H1 (cell line): ENCODE measurements at regions not wholly inside any gene's neighbourhood (a gene's known extent, or its start where the extent isn't known, plus 50 kb on each side); places are given as distances from the start of the nearest gene placed in this dataset.

Experiments used
- CTCF ChIA-PET: fragments of 300-600 bp; sonication (Branson Sonifier 250); formaldehyde crosslinking; loops from one replicate; lab custom pipeline; 2021; ENCODE audit not compliant: partially characterized antibody; lab: Charles Lee
- POLR2A ChIA-PET: fragments of 300-600 bp; sonication (Branson Sonifier 250); formaldehyde crosslinking; loops from one replicate; lab custom pipeline; 2021; ENCODE audit warnings: inconsistent platforms; ENCODE audit not compliant: partially characterized antibody; lab: Charles Lee
- DNase-seq, 2 experiments: peaks; one replicate each; pipeline versions ENCODE4 v3.0.0 to v3.0.0-alpha.2; 2010 to 2022; ENCODE audit warnings: low spot score in 2 of 2, low read depth in 1 of 2, mixed read lengths in 1 of 2
- FAIRE-seq: peaks from 2 replicates; lab custom pipeline; 2011; peaks lifted over from hg19 to GRCh38; lab: Jason Lieb, UNC
- H2AFZ ChIP-seq: 2 replicates; pipeline ENCODE4 v1.8.1; 2012; ENCODE audit warnings: low read length, inconsistent platforms
- H2AK5ac ChIP-seq: 2 replicates; pipeline ENCODE4 v1.6.1; 2013; ENCODE audit warnings: low read depth, low read length
- H2BK120ac ChIP-seq: replicated peaks from 2 replicates; pipeline ENCODE3; 2013; ENCODE audit warnings: low read depth, low read length, inconsistent platforms
- H2BK12ac ChIP-seq: 2 replicates; pipeline ENCODE4 v1.6.1; 2013; ENCODE audit warnings: low read depth, low read length
- H2BK15ac ChIP-seq: 2 replicates; pipeline ENCODE4 v1.6.1; 2013; ENCODE audit warnings: low read length
- H2BK20ac ChIP-seq: 2 replicates; pipeline ENCODE4 v1.6.1; 2013; ENCODE audit warnings: low read length
- H2BK5ac ChIP-seq: 2 replicates; pipeline ENCODE4 v1.6.1; 2013; ENCODE audit warnings: low read depth, low read length
- H3K14ac ChIP-seq: 2 replicates; pipeline ENCODE4 v1.6.1; 2013; ENCODE audit warnings: inconsistent platforms; ENCODE audit not compliant: insufficient read length
- H3K18ac ChIP-seq: 2 replicates; pipeline ENCODE4 v1.6.1; 2013; ENCODE audit warnings: low read length; ENCODE audit errors: extremely low read depth
- H3K23ac ChIP-seq: 2 replicates; pipeline ENCODE4 v1.6.1; 2013; ENCODE audit warnings: inconsistent platforms; ENCODE audit not compliant: insufficient read length
- H3K23me2 ChIP-seq: 2 replicates; pipeline ENCODE4 v1.6.1; 2013; ENCODE audit warnings: low read depth, low read length
- H3K27ac ChIP-seq: 2 replicates; pipeline ENCODE4 v1.6.1; 2011; ENCODE audit warnings: low read depth, low read length, inconsistent platforms
- H3K27me3 ChIP-seq, 4 experiments: replicated peaks in 1 of 4; 1 replicate in 1 of 4; 2 replicates in 3 of 4; pipeline versions ENCODE4 v1.6.1 to v1.8.1; 2011 to 2013; ENCODE audit warnings: low read length in 3 of 4, mild to moderate bottlenecking in 3 of 4, inconsistent platforms in 2 of 4, mixed read lengths in 2 of 4, moderate library complexity in 1 of 4; ENCODE audit not compliant: control insufficient read depth in 3 of 4, insufficient read depth in 3 of 4; ENCODE audit errors: extremely low read depth in 1 of 4
- H3K36me3 ChIP-seq, 4 experiments: 2 replicates each; pipeline versions ENCODE4 v1.6.1 to v1.8.1; 2011 to 2013; ENCODE audit warnings: mild to moderate bottlenecking in 4 of 4, low read length in 3 of 4, moderate library complexity in 2 of 4, control low read depth in 1 of 4, inconsistent platforms in 1 of 4; ENCODE audit not compliant: insufficient read depth in 4 of 4, control insufficient read depth in 2 of 4
- H3K4ac ChIP-seq: replicated peaks from 2 replicates; pipeline ENCODE3; 2013; ENCODE audit warnings: low read length, low read depth, mixed read lengths, inconsistent platforms; ENCODE audit not compliant: insufficient read length
- H3K4me1 ChIP-seq, 4 experiments: replicated peaks in 1 of 4; 1 replicate in 1 of 4; 2 replicates in 3 of 4; pipeline versions ENCODE4 v1.6.1 to v1.8.1; 2011 to 2013; ENCODE audit warnings: low read length in 3 of 4, inconsistent platforms in 2 of 4, mixed read lengths in 1 of 4; ENCODE audit not compliant: insufficient read depth in 4 of 4, control insufficient read depth in 3 of 4
- H3K4me2 ChIP-seq, 2 experiments: 2 replicates each; pipeline versions ENCODE4 v1.6.1 to v1.8.1; 2011 to 2013; ENCODE audit warnings: low read depth in 2 of 2, low read length in 2 of 2, control low read depth in 1 of 2, inconsistent platforms in 1 of 2, mild to moderate bottlenecking in 1 of 2; ENCODE audit not compliant: insufficient read depth in 1 of 2
- H3K4me3 ChIP-seq, 4 experiments: fragments of 200-600, 300-600 bp in 1 of 4; sonication (generic), shearing (Covaris generic), sonication (Bioruptor Twin) in 1 of 4; 2 replicates each; pipeline versions ENCODE4 v1.5.1 to v1.8.1; 2011 to 2016; ENCODE audit warnings: low read length in 4 of 4, low read depth in 3 of 4, control low read depth in 2 of 4, inconsistent platforms in 2 of 4, mild to moderate bottlenecking in 2 of 4, mixed read lengths in 1 of 4, moderate library complexity in 1 of 4; ENCODE audit not compliant: insufficient read depth in 2 of 4; ENCODE audit errors: extremely low read depth in 1 of 4
- H3K56ac ChIP-seq: replicated peaks from 2 replicates; pipeline ENCODE3; 2013; ENCODE audit warnings: low read depth, mild to moderate bottlenecking, mixed read lengths, low read length, inconsistent platforms; ENCODE audit not compliant: insufficient read length
- H3K79me1 ChIP-seq: 2 replicates; pipeline ENCODE4 v1.6.1; 2013; ENCODE audit warnings: low read depth, low read length, control low read depth
- H3K79me2 ChIP-seq, 2 experiments: 2 replicates each; pipeline versions ENCODE4 v1.6.1 to v1.8.1; 2012 to 2013; ENCODE audit warnings: low read length in 2 of 2, mild to moderate bottlenecking in 2 of 2, inconsistent platforms in 1 of 2; ENCODE audit not compliant: insufficient read depth in 2 of 2, control insufficient read depth in 1 of 2
- H3K9ac ChIP-seq, 4 experiments: replicated peaks in 1 of 4; 1 replicate in 1 of 4; 2 replicates in 3 of 4; pipeline versions ENCODE4 v1.6.1 to v1.8.1; 2011 to 2013; ENCODE audit warnings: low read depth in 3 of 4, low read length in 3 of 4, control low read depth in 2 of 4, mild to moderate bottlenecking in 2 of 4, moderate library complexity in 2 of 4, inconsistent platforms in 1 of 4; ENCODE audit errors: extremely low read depth in 1 of 4
- H3K9me3 ChIP-seq, 2 experiments: 2 replicates each; pipeline versions ENCODE4 v1.6.1 to v1.8.1; 2012 to 2013; ENCODE audit warnings: mild to moderate bottlenecking in 2 of 2, moderate library complexity in 2 of 2, control low read depth in 1 of 2, inconsistent platforms in 1 of 2, low read depth in 1 of 2, low read length in 1 of 2, mixed read lengths in 1 of 2; ENCODE audit not compliant: insufficient read depth in 2 of 2
- H4K20me1 ChIP-seq, 2 experiments: replicated peaks in 1 of 2; 2 replicates each; pipeline versions ENCODE3 to v1.8.1; 2011 to 2013; ENCODE audit warnings: inconsistent platforms in 2 of 2, low read length in 2 of 2, mild to moderate bottlenecking in 1 of 2; ENCODE audit not compliant: insufficient read depth in 2 of 2, control insufficient read depth in 1 of 2
- H4K5ac ChIP-seq: 2 replicates; pipeline ENCODE4 v1.6.1; 2013; ENCODE audit warnings: low read length, low read depth, mixed read lengths, inconsistent platforms; ENCODE audit not compliant: insufficient read length
- H4K8ac ChIP-seq: 2 replicates; pipeline ENCODE4 v1.8.0; 2013; ENCODE audit warnings: mild to moderate bottlenecking, moderate library complexity, low read length, inconsistent platforms; ENCODE audit not compliant: insufficient read depth; ENCODE audit errors: extremely low read depth
- H4K91ac ChIP-seq: replicated peaks from 2 replicates; pipeline ENCODE3; 2013; ENCODE audit warnings: low read length, mixed read lengths, inconsistent platforms; ENCODE audit not compliant: insufficient read length
- ATF2 ChIP-seq: IDR thresholded peaks from 2 replicates; pipeline ENCODE4 v1.6.1; 2012; ENCODE audit warnings: low read length, inconsistent platforms
- BACH1 ChIP-seq: IDR thresholded peaks from 2 replicates; pipeline ENCODE4 v1.6.1; 2012; ENCODE audit warnings: low read length, improper control_type of control experiment
- CEBPB ChIP-seq: IDR thresholded peaks from 2 replicates; pipeline ENCODE4 v1.6.1; 2012; ENCODE audit warnings: low read depth, low read length
- CHD2 ChIP-seq: IDR thresholded peaks from 2 replicates; pipeline ENCODE4 v1.6.1; 2012; ENCODE audit warnings: low read length, improper control_type of control experiment
- CREB1 ChIP-seq: IDR thresholded peaks from 2 replicates; pipeline ENCODE4 v1.6.1; 2012; ENCODE audit warnings: inconsistent platforms
- EGR1 ChIP-seq: IDR thresholded peaks from 2 replicates; pipeline ENCODE4 v1.6.1; 2011; ENCODE audit warnings: low read depth, low read length, borderline replicate concordance
- NANOG ChIP-seq: IDR thresholded peaks from 2 replicates; pipeline ENCODE4 v1.6.1; 2011; ENCODE audit warnings: low read length, low read depth, mild to moderate bottlenecking, inconsistent platforms; ENCODE audit not compliant: insufficient read depth, poor library complexity, severe bottlenecking
- POLR2AphosphoS5 ChIP-seq: IDR thresholded peaks from 2 replicates; pipeline ENCODE4 v1.6.1; 2011; ENCODE audit warnings: low read depth, low read length
- TAF1 ChIP-seq: IDR thresholded peaks from 2 replicates; pipeline ENCODE4 v1.6.1; 2011; ENCODE audit warnings: mild to moderate bottlenecking, low read depth, low read length
- TCF12 ChIP-seq: IDR thresholded peaks from 2 replicates; pipeline ENCODE4 v1.6.1; 2011; ENCODE audit warnings: low read depth, mild to moderate bottlenecking, low read length
- WGBS, 2 experiments: shearing (Covaris generic) in 1 of 2; methylation state at CpG; one replicate each; pipeline versions ENCODE4 v1.1.6 to v1.1.7; 2013 to 2015; ENCODE audit warnings: low lambda C conversion rate in 2 of 2, mixed read lengths in 2 of 2, inconsistent platforms in 1 of 2, low coverage in 1 of 2, missing lambda C conversion rate in 1 of 2; ENCODE audit not compliant: insufficient replicate concordance in 2 of 2, insufficient coverage in 1 of 2, insufficient read length in 1 of 2; ENCODE audit errors: extremely low coverage in 1 of 2, missing lambda C conversion rate in 1 of 2; 5-methylcytosine and 5-hydroxymethylcytosine counted together

- Histone ChIP-seq H4K20me1 (peaks cover 0 to 2% of the 10 kb centered on the region in 2 experiments), H3K4me2 (no peak overlapping the region), H3K23me2 (no peaks in the 10 kb centered on the region; the same call in 1 of the 2 replicates), H4K5ac (no peak overlapping the region), H3K14ac (no peak overlapping the region), H2BK120ac (no peak overlapping the region), H3K23ac (no peak overlapping the region), H2AK5ac (no peak overlapping the region), H4K8ac (no peak overlapping the region), H3K4me3 (no peak overlapping the region), H2BK12ac (no peak overlapping the region)
- FAIRE-seq (no peak), DNase-seq (no peak)
- CTCF ChIA-PET: interaction anchor here (2.0 kb wide), 1 partner anchor 31 kb away, joined by 6 read pairs; no protein-coding TSS in a partner anchor
- TF ChIP-seq ATF2 (no peak), BACH1 (no peak), POLR2AphosphoS5 (no peak), CREB1 (no peak), CHD2 (no peak), TAF1 (no peak), EGR1 (no peak), TCF12 (no peak), NANOG (no peak), CEBPB (no peak)
- TF ChIP-seq, all 59 proteins: peak for 0
- Histone ChIP-seq H2BK15ac (no peak overlapping the region), H3K79me2 (no peaks in the 10 kb centered on the region), H3K18ac (no peak overlapping the region), H3K27ac (no peak overlapping the region), H3K9me3 (no peaks in the 10 kb centered on the region), H2AFZ (no peak overlapping the region), H3K36me3 (no peaks in the 10 kb centered on the region), H3K4me1 (peaks cover 0 to 2% (median 0%) of the 10 kb centered on the region in 4 experiments; a peak in 1 of 7 replicates), H3K79me1 (no peaks in the 10 kb centered on the region), H2BK5ac (no peak overlapping the region), H4K91ac (no peak overlapping the region), H3K27me3 (no peaks in the 10 kb centered on the region), H3K56ac (no peak overlapping the region), H2BK20ac (no peak overlapping the region), H3K9ac (no peak overlapping the region), H3K4ac (no peak overlapping the region)
- POLR2A ChIA-PET: no interaction called here
- WGBS, 2 experiments: 75% methylated on average over 9 of the region's 9 CpGs; no CpG with 5 or more reads in 1 of the 2 experiments
Measured at GRCh38 chr15:69793781-69794451, 303.8 kb downstream of the TLE3 start.
